GM19043 (cell line): ENCODE measurements at regions not wholly inside any gene's neighbourhood (a gene's known extent, or its start where the extent isn't known, plus 50 kb on each side); places are given as distances from the start of the nearest gene placed in this dataset.

Experiments used
- ATAC-seq: cut with Tn5 transposase; IDR thresholded peaks from one replicate; pipeline ENCODE4 v1.9.1; 2021; ENCODE audit warnings: low read depth; ENCODE audit not compliant: unreplicated experiment

GRCh38 chr2:163878718-163879117, 142.9 kb upstream of the FIGN start:
- peak; percentile 62 for ATAC-seq

GRCh38 chr2:163877316-163877715, 141.5 kb upstream of the FIGN start:
- no peak for ATAC-seq

GRCh38 chr2:163863073-163863472, 127.3 kb upstream of the FIGN start:
- ATAC-seq = no peak

GRCh38 chr2:163859951-163860350, 124.1 kb upstream of the FIGN start:
- no peak for ATAC-seq

GRCh38 chr2:163856941-163857340, 121.1 kb upstream of the FIGN start:
- no peak for ATAC-seq

- ATAC-seq = no peak
Measured at GRCh38 chr2:163852616-163853015, 116.8 kb upstream of the FIGN start.

GRCh38 chr2:163849756-163850435, 114.1 kb upstream of the FIGN start:
- ATAC-seq = no peak

GRCh38 chr2:163838890-163839289, 103.1 kb upstream of the FIGN start:
- no peak for ATAC-seq

GRCh38 chr2:163836167-163836566, 100.4 kb upstream of the FIGN start:
- no peak for ATAC-seq

- no peak for ATAC-seq
Measured at GRCh38 chr2:163834841-163835240, 99.0 kb upstream of the FIGN start.

GRCh38 chr2:163834221-163834620, 98.4 kb upstream of the FIGN start:
- ATAC-seq = no peak

GRCh38 chr2:163828771-163829170, 93.0 kb upstream of the FIGN start:
- no peak for ATAC-seq

- no peak for ATAC-seq
Measured at GRCh38 chr2:163822033-163822432, 86.2 kb upstream of the FIGN start.

GRCh38 chr2:163812926-163813520, 77.2 kb upstream of the FIGN start:
- ATAC-seq = no peak

GRCh38 chr2:163808406-163808805, 72.6 kb upstream of the FIGN start:
- ATAC-seq = no peak

- ATAC-seq = no peak
Measured at GRCh38 chr2:163802284-163802683, 66.5 kb upstream of the FIGN start.

GRCh38 chr2:163801486-163801885, 65.7 kb upstream of the FIGN start:
- no peak for ATAC-seq

- no peak for ATAC-seq
Measured at GRCh38 chr2:163800951-163801381, 65.2 kb upstream of the FIGN start.

- no peak for ATAC-seq
Measured at GRCh38 chr2:163799807-163800206, 64.0 kb upstream of the FIGN start.

GRCh38 chr2:163794635-163795034, 58.8 kb upstream of the FIGN start:
- no peak for ATAC-seq
